ENCODE measurements at regions not wholly inside any gene's neighbourhood (a gene's known extent, or its start where the extent isn't known, plus 50 kb on each side); places are given as distances from the start of the nearest gene placed in this dataset.
A peak's percentile ranks its signal among the peaks of the same experiment; 100 is the strongest.
"Not testable (repeated sequence)": the region's sequence is repeated elsewhere in the genome, so short reads cannot be mapped to it uniquely, and the experiment has no call there.

- DNase-seq, result no peak
These were observed 212.2 kb upstream of the NRG3 start for GRCh38 chr10:81662837-81663236.

- DNase-seq, result not testable (repeated sequence)
These were observed 210.2 kb upstream of the NRG3 start for GRCh38 chr10:81664800-81665199.

GRCh38 chr10:81674941-81675340 lies 200.1 kb upstream of the NRG3 start:
- DNase-seq, result no peak

GRCh38 chr10:81679291-81679690 lies 195.7 kb upstream of the NRG3 start:
- no peak for DNase-seq

GRCh38 chr10:81680359-81680758 lies 194.6 kb upstream of the NRG3 start:
- DNase-seq, result no peak

- DNase-seq, result no peak
These were observed 186.5 kb upstream of the NRG3 start for GRCh38 chr10:81688459-81688858.

GRCh38 chr10:81696609-81697388 lies 178.2 kb upstream of the NRG3 start:
- DNase-seq, result peak; percentile 16

- no peak for DNase-seq
These were observed 170.4 kb upstream of the NRG3 start for GRCh38 chr10:81704596-81704995.

- DNase-seq, result no peak
These were observed 166.6 kb upstream of the NRG3 start for GRCh38 chr10:81708416-81708815.

- DNase-seq, result no peak
These were observed 166.1 kb upstream of the NRG3 start for GRCh38 chr10:81708929-81709328.

- no peak for DNase-seq
These were observed 152.6 kb upstream of the NRG3 start for GRCh38 chr10:81722399-81722798.

- no peak for DNase-seq
These were observed 150.6 kb upstream of the NRG3 start for GRCh38 chr10:81724431-81724830.

- no peak for DNase-seq
These were observed 149.1 kb upstream of the NRG3 start for GRCh38 chr10:81725851-81726250.

- no peak for DNase-seq
These were observed 146.3 kb upstream of the NRG3 start for GRCh38 chr10:81728692-81729091.

- DNase-seq, result no peak
These were observed 144.1 kb upstream of the NRG3 start for GRCh38 chr10:81730891-81731290.

GRCh38 chr10:81733542-81733941 lies 141.5 kb upstream of the NRG3 start:
- DNase-seq, result no peak

- not testable (repeated sequence) for DNase-seq
These were observed 139.8 kb upstream of the NRG3 start for GRCh38 chr10:81735167-81735566.

GRCh38 chr10:81759111-81759510 lies 115.9 kb upstream of the NRG3 start:
- no peak for DNase-seq

- DNase-seq, result no peak
These were observed 90.8 kb upstream of the NRG3 start for GRCh38 chr10:81784111-81784597.

GRCh38 chr10:81792729-81793128 lies 82.3 kb upstream of the NRG3 start:
- no peak for DNase-seq

- DNase-seq, result no peak
These were observed 68.2 kb upstream of the NRG3 start for GRCh38 chr10:81806842-81807241.

GRCh38 chr10:81814842-81815241 lies 60.2 kb upstream of the NRG3 start:
- no peak for DNase-seq

- DNase-seq, result no peak
These were observed 57.3 kb upstream of the NRG3 start for GRCh38 chr10:81817596-81818170.

GRCh38 chr10:81820418-81820817 lies 54.6 kb upstream of the NRG3 start:
- no peak for DNase-seq

Data from hindlimb muscle (tissue), 1 donor.